ENCODE measurements at regions not wholly inside any gene's neighbourhood (a gene's known extent, or its start where the extent isn't known, plus 50 kb on each side); places are given as distances from the start of the nearest gene placed in this dataset.
A peak's percentile ranks its signal among the peaks of the same experiment; 100 is the strongest.

DNA sequence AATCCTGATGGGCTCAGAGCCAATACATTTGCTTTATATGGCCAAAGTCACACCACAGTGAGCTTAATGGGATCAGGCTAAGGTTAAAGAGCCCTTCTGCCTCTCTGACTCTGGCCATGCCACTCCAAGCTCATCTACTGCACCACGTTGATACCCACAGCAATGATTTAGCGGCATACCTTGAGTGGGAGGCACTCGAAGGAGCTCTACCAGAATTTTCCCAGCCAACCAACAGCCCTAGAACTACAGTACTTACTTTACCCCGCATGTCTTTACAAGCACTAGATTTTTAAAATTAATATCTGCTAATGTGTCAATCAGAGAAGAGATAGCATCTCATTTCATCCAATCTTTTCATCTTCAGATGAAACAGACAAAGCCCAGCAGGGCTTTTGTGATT, 300.5 kb downstream of the GRIN2B start (continued):
- TF ChIP-seq, protein P1, sequence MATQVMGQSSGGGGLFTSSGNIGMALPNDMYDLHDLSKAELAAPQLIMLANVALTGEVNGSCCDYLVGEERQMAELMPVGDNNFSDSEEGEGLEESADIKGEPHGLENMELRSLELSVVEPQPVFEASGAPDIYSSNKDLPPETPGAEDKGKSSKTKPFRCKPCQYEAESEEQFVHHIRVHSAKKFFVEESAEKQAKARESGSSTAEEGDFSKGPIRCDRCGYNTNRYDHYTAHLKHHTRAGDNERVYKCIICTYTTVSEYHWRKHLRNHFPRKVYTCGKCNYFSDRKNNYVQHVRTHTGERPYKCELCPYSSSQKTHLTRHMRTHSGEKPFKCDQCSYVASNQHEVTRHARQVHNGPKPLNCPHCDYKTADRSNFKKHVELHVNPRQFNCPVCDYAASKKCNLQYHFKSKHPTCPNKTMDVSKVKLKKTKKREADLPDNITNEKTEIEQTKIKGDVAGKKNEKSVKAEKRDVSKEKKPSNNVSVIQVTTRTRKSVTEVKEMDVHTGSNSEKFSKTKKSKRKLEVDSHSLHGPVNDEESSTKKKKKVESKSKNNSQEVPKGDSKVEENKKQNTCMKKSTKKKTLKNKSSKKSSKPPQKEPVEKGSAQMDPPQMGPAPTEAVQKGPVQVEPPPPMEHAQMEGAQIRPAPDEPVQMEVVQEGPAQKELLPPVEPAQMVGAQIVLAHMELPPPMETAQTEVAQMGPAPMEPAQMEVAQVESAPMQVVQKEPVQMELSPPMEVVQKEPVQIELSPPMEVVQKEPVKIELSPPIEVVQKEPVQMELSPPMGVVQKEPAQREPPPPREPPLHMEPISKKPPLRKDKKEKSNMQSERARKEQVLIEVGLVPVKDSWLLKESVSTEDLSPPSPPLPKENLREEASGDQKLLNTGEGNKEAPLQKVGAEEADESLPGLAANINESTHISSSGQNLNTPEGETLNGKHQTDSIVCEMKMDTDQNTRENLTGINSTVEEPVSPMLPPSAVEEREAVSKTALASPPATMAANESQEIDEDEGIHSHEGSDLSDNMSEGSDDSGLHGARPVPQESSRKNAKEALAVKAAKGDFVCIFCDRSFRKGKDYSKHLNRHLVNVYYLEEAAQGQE (IDR thresholded peaks at IDR 0.05) = no peak
- TF ChIP-seq, protein P2, sequence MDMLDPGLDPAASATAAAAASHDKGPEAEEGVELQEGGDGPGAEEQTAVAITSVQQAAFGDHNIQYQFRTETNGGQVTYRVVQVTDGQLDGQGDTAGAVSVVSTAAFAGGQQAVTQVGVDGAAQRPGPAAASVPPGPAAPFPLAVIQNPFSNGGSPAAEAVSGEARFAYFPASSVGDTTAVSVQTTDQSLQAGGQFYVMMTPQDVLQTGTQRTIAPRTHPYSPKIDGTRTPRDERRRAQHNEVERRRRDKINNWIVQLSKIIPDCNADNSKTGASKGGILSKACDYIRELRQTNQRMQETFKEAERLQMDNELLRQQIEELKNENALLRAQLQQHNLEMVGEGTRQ (IDR thresholded peaks at IDR 0.05) = no peak

DNA sequence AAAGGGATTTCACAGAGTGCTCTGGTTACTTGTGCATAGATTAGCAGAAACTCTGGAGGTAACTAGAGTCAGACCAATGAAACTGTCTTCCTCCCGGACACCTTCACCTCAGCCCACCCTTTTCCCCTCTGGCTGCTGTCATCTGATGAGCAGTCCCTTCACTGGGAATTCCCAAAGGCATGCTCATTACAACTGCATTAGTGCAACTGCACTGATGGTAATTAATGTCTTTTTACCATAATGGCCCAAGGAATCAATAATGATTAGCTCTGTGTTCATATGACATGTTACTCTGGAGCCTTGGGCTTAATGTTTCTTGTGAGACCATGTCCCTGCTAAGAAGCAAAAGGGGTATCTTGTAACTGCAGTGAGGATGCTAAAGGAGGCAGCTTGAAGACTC, 304.5 kb downstream of the GRIN2B start:
- POLR2A ChIA-PET = no interaction called here
- ATAC-seq = no peak
- WGBS (ENCODE audit: missing lambda C conversion rate) = 56% methylated on average over 1 of the region's 1 CpG

DNA sequence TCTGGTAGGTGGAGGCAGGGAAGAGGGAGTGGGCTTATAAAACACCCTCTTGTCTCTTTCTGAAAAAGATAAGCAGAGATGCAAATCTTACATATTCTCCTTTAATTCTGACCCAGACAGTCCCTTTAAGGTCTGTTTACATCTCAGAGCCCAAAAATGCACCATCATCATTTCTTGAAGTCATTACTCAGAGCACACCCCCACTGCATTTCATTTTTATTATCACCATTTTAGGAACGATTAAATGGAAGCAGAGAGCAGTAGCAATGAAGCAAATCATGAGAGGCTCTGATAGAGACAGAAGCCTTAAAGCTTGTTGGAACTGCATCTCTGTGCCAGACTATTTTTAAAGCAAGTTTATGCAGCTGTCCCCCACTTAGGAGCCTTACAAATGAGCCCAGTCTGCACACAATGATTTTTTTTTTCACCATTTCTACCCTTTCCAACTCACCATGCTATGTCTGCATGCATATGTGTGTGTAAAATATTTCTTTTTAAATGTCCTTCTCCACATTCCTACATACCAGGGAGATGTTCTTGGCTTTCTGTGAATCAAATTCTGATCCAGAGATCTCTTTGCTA, 311.0 kb downstream of the GRIN2B start:
- peak; percentile 94 for TF ChIP-seq MAFK (IDR thresholded peaks at IDR 0.05; ENCODE audit: partially characterized antibody)
- TF ChIP-seq EHMT2 (IDR thresholded peaks at IDR 0.05; ENCODE audit: low read depth) = no peak
- CTCF ChIA-PET = no interaction called here
- DNase-seq (ENCODE audit: low read depth in 1 of 2, low spot score in 1 of 2) (no peak), ATAC-seq (no peak), FAIRE-seq (no peak)
- Histone ChIP-seq H3K4me2 (no peak overlapping the region), H3K4me1 (0 out of 3 replicates have a peak, but pooled peaks cover 10% of the 10 kb centered on the region), H3K9me3 (no peaks in the 10 kb centered on the region), H3K27ac (no peak overlapping the region), H3K4me3 (no peak overlapping the region)
- POLR2A ChIA-PET = no interaction called here
- WGBS (ENCODE audit: missing lambda C conversion rate) = 6% methylated on average over 1 of the region's 1 CpG

More for the DNA sequence above, 304.5 kb downstream of the GRIN2B start:
- Histone ChIP-seq H3K9me3 (no peaks in the 10 kb centered on the region), H3K4me3 (no peak overlapping the region), H3K4me2 (no peak overlapping the region), H3K4me1 (0 out of 3 replicates have a peak, but pooled peaks cover 5% of the 10 kb centered on the region), H3K27ac (no peak overlapping the region)
- TF ChIP-seq KDM5A (IDR thresholded peaks at IDR 0.05) (no peak), SREBF2 (IDR thresholded peaks at IDR 0.05) (no peak), NFE2L2 (conservative IDR thresholded peaks at IDR 0.05; ENCODE audit: low read length) (no peak), ZNF302 (CRISPR knock-in tag; IDR thresholded peaks at IDR 0.05) (no peak), HOXB5 (CRISPR knock-in tag; IDR thresholded peaks at IDR 0.05) (no peak), RNF2 (IDR thresholded peaks at IDR 0.05; ENCODE audit: borderline replicate concordance, low read depth) (no peak), TP53 (CRISPR knock-in tag; IDR thresholded peaks at IDR 0.05) (no peak), ZSCAN20 (CRISPR knock-in tag; IDR thresholded peaks at IDR 0.05) (no peak)
- CTCF ChIA-PET = interaction anchor here (1.0 to 1.2 kb wide), 2 partner anchors 12 to 16 kb away, joined by 3 to 4 read pairs; no protein-coding TSS in a partner anchor
- no peak for DNase-seq (ENCODE audit: low read depth in 1 of 2, low spot score in 1 of 2)
- no peak for FAIRE-seq

DNA sequence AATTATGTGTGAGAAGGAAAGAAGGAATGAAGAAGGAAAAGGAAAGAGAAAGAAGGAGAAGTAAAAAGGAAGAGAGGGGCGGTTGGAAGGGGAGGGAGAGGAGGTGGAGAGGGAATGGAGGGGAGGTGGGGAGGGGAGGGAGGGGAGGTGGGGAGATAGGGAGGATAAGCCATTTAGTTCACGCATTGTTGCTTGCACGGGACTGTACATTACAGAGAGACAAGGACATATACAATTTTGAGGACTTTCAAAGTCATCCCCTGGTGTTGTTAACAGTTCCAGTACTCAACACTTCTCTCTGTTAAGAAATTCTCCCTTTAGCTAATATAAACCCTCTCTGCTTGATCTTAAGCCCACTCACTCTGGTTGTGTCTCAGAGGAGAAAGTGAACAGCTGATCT, 312.5 kb downstream of the GRIN2B start:
- H3K27ac ChIP-seq = no peak overlapping the region
- ChIA-PET CTCF (interaction anchor here (1.0 kb wide), 1 partner anchor 10 kb away, joined by 4 read pairs; no protein-coding TSS in a partner anchor), POLR2A (no interaction called here)
- no peaks in the 10 kb centered on the region for H3K9me3 ChIP-seq
- 63% methylated on average over 3 of the region's 3 CpGs for WGBS (ENCODE audit: missing lambda C conversion rate)
- DNase-seq (ENCODE audit: low read depth in 1 of 2, low spot score in 1 of 2) = no peak
- no peak overlapping the region for H3K4me3 ChIP-seq
- ATAC-seq = no peak
- TF ChIP-seq, protein P3, sequence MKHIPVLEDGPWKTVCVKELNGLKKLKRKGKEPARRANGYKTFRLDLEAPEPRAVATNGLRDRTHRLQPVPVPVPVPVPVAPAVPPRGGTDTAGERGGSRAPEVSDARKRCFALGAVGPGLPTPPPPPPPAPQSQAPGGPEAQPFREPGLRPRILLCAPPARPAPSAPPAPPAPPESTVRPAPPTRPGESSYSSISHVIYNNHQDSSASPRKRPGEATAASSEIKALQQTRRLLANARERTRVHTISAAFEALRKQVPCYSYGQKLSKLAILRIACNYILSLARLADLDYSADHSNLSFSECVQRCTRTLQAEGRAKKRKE (CRISPR knock-in tag; IDR thresholded peaks at IDR 0.05; ENCODE audit: low read depth) = no peak
- TF ChIP-seq ZNF302 (CRISPR knock-in tag; IDR thresholded peaks at IDR 0.05) (no peak), HOXB13 (CRISPR knock-in tag; IDR thresholded peaks at IDR 0.05; ENCODE audit: low read depth) (no peak), SMC3 (IDR thresholded peaks at IDR 0.05) (no peak), ESRRA (IDR thresholded peaks at IDR 0.05; ENCODE audit: borderline replicate concordance, low read length) (no peak), FOXS1 (CRISPR knock-in tag; IDR thresholded peaks at IDR 0.05) (no peak), CBX8 (IDR thresholded peaks at IDR 0.05) (no peak)
- TF ChIP-seq, protein P4, sequence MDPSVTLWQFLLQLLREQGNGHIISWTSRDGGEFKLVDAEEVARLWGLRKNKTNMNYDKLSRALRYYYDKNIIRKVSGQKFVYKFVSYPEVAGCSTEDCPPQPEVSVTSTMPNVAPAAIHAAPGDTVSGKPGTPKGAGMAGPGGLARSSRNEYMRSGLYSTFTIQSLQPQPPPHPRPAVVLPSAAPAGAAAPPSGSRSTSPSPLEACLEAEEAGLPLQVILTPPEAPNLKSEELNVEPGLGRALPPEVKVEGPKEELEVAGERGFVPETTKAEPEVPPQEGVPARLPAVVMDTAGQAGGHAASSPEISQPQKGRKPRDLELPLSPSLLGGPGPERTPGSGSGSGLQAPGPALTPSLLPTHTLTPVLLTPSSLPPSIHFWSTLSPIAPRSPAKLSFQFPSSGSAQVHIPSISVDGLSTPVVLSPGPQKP (IDR thresholded peaks at IDR 0.05; ENCODE audit: low read depth, low read length) = no peak
- H3K4me1 ChIP-seq = 0 out of 3 replicates have a peak, but pooled peaks cover 10% of the 10 kb centered on the region
- H3K4me2 ChIP-seq = no peak overlapping the region
- FAIRE-seq = no peak

All from A549 (cell line).